ENCODE measurements at regions not wholly inside any gene's neighbourhood (a gene's known extent, or its start where the extent isn't known, plus 50 kb on each side); places are given as distances from the start of the nearest gene placed in this dataset.

- TF ChIP-seq CTCF (IDR thresholded peaks at IDR 0.05) (no peak), POLR2A (IDR thresholded peaks at IDR 0.05) (no peak)
- H3K36me3 ChIP-seq: no peaks in the 10 kb centered on the region
- H3K9me3 ChIP-seq: no peaks in the 10 kb centered on the region
- no peak overlapping the region for H3K27ac ChIP-seq
- peak in 1 of 3 donors; percentile 14 for DNase-seq
- H3K4me3 ChIP-seq: no peak overlapping the region
- no peaks in the 10 kb centered on the region for H3K4me1 ChIP-seq
- peaks cover 0 to 18% of the 10 kb centered on the region in 2 donors for H3K27me3 ChIP-seq
These were observed 61.7 kb upstream of the PAX2 start for GRCh38 chr10:100683545-100684300.

GRCh38 chr10:100684688-100685235 is 60.6 kb upstream of the PAX2 start:
- Histone ChIP-seq H3K36me3 (no peaks in the 10 kb centered on the region), H3K4me1 (no peaks in the 10 kb centered on the region), H3K9me3 (no peaks in the 10 kb centered on the region), H3K27me3 (peaks cover 0 to 18% of the 10 kb centered on the region in 2 donors), H3K4me3 (no peak overlapping the region), H3K27ac (no peak overlapping the region)
- TF ChIP-seq POLR2A (IDR thresholded peaks at IDR 0.05) (no peak), CTCF (IDR thresholded peaks at IDR 0.05) (no peak)
- no peak for DNase-seq

- TF ChIP-seq CTCF (IDR thresholded peaks at IDR 0.05): no peak
- TF ChIP-seq POLR2A (IDR thresholded peaks at IDR 0.05): no peak
- Histone ChIP-seq H3K36me3 (no peaks in the 10 kb centered on the region), H3K4me3 (no peak overlapping the region), H3K4me1 (no peaks in the 10 kb centered on the region), H3K27ac (no peak overlapping the region), H3K9me3 (no peaks in the 10 kb centered on the region), H3K27me3 (peaks cover 0 to 18% of the 10 kb centered on the region in 2 donors)
- DNase-seq: no peak
These were observed 60.1 kb upstream of the PAX2 start for GRCh38 chr10:100685331-100685730.

- peaks cover 0 to 10% of the 10 kb centered on the region in 2 donors for H3K27me3 ChIP-seq
- H3K4me1 ChIP-seq: no peaks in the 10 kb centered on the region
These were observed 58.0 kb upstream of the PAX2 start for GRCh38 chr10:100687143-100688003.

More at GRCh38 chr10:100687143-100688003, 58.0 kb upstream of the PAX2 start:
- TF ChIP-seq POLR2A (IDR thresholded peaks at IDR 0.05) (no peak), CTCF (IDR thresholded peaks at IDR 0.05) (no peak)
- DNase-seq: no peak
- Histone ChIP-seq H3K9me3 (no peaks in the 10 kb centered on the region), H3K4me3 (no peak overlapping the region), H3K27ac (no peak overlapping the region), H3K36me3 (no peaks in the 10 kb centered on the region)
